ENCODE measurements at regions not wholly inside any gene's neighbourhood (a gene's known extent, or its start where the extent isn't known, plus 50 kb on each side); places are given as distances from the start of the nearest gene placed in this dataset.

GRCh38 chr10:52615331-52615730 is 157.3 kb downstream of the MBL2 start:
- no peak for DNase-seq

- DNase-seq = no peak
Observed at GRCh38 chr10:52615756-52616394, 156.7 kb downstream of the MBL2 start.

GRCh38 chr10:52616395-52616764 is 156.2 kb downstream of the MBL2 start:
- no peak for DNase-seq

GRCh38 chr10:52617346-52617745 is 155.2 kb downstream of the MBL2 start:
- no peak for DNase-seq

- no peak for DNase-seq
Observed at GRCh38 chr10:52619052-52619451, 153.5 kb downstream of the MBL2 start.

- DNase-seq = no peak
Observed at GRCh38 chr10:52621635-52622079, 150.9 kb downstream of the MBL2 start.

- no peak for DNase-seq
Observed at GRCh38 chr10:52623761-52624160, 148.8 kb downstream of the MBL2 start.

- DNase-seq = no peak
Observed at GRCh38 chr10:52627279-52627678, 145.3 kb downstream of the MBL2 start.

- no peak for DNase-seq
Observed at GRCh38 chr10:52631146-52631545, 141.4 kb downstream of the MBL2 start.

- no peak for DNase-seq
Observed at GRCh38 chr10:52631648-52632047, 140.9 kb downstream of the MBL2 start.

- no peak for DNase-seq
Observed at GRCh38 chr10:52632591-52632990, 140.0 kb downstream of the MBL2 start.

- DNase-seq = no peak
Observed at GRCh38 chr10:52633266-52633665, 139.3 kb downstream of the MBL2 start.

- no peak for DNase-seq
Observed at GRCh38 chr10:52635651-52636050, 136.9 kb downstream of the MBL2 start.

- no peak for DNase-seq
Observed at GRCh38 chr10:52636874-52637273, 135.7 kb downstream of the MBL2 start.

GRCh38 chr10:52637592-52637991 is 135.0 kb downstream of the MBL2 start:
- no peak for DNase-seq

GRCh38 chr10:52639652-52640051 is 132.9 kb downstream of the MBL2 start:
- DNase-seq = no peak

GRCh38 chr10:52642208-52642607 is 130.4 kb downstream of the MBL2 start:
- DNase-seq = no peak

GRCh38 chr10:52644373-52645186 is 128.0 kb downstream of the MBL2 start:
- DNase-seq = peak; percentile 15 to 65

GRCh38 chr10:52645187-52645758 is 127.3 kb downstream of the MBL2 start:
- DNase-seq = no peak

GRCh38 chr10:52649511-52649910 is 123.1 kb downstream of the MBL2 start:
- no peak for DNase-seq

- DNase-seq = peak in 1 of 2 donors; percentile 1
Observed at GRCh38 chr10:52650873-52651272, 121.7 kb downstream of the MBL2 start.

GRCh38 chr10:52651293-52651692 is 121.3 kb downstream of the MBL2 start:
- DNase-seq = no peak

- no peak for DNase-seq
Observed at GRCh38 chr10:52652431-52653262, 119.9 kb downstream of the MBL2 start.
